ENCODE measurements at regions not wholly inside any gene's neighbourhood (a gene's known extent, or its start where the extent isn't known, plus 50 kb on each side); places are given as distances from the start of the nearest gene placed in this dataset.

DNA sequence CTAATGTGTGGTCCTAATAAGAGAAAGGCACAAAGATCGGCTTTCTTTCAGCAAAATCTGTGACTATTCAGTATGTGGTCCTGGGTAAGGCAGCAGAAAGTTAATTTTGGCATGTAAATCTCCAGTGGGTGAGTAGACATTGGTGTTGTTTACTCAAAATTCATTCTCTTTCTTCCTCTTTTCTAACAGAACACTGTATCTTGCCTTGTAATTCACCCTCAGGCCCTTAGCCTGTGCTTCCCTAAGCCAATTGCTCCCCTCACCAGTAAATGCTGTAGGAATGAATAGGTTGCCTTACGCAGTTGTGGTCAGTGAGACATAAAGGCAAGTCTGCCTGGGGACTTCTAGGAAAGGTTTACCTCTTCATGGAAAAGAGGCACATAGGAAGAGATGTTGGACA is 49.9 kb upstream of the PDE3B start:
- TF ChIP-seq, protein P1, sequence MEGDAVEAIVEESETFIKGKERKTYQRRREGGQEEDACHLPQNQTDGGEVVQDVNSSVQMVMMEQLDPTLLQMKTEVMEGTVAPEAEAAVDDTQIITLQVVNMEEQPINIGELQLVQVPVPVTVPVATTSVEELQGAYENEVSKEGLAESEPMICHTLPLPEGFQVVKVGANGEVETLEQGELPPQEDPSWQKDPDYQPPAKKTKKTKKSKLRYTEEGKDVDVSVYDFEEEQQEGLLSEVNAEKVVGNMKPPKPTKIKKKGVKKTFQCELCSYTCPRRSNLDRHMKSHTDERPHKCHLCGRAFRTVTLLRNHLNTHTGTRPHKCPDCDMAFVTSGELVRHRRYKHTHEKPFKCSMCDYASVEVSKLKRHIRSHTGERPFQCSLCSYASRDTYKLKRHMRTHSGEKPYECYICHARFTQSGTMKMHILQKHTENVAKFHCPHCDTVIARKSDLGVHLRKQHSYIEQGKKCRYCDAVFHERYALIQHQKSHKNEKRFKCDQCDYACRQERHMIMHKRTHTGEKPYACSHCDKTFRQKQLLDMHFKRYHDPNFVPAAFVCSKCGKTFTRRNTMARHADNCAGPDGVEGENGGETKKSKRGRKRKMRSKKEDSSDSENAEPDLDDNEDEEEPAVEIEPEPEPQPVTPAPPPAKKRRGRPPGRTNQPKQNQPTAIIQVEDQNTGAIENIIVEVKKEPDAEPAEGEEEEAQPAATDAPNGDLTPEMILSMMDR (IDR thresholded peaks at IDR 0.05; ENCODE audit: poor library complexity): no peak
- TF ChIP-seq EZH2phosphoT487 (IDR thresholded peaks at IDR 0.05; ENCODE audit: low read depth, severe bottlenecking, unreplicated experiment) (no peak), EZH2 (IDR thresholded peaks at IDR 0.05; ENCODE audit: borderline replicate concordance) (no peak)
